Activated CD4-positive, alpha-beta T cell treated with anti-CD3 and anti-CD28 coated beads, Interleukin-2, amount 10 ng/mL, durations not matched to agents 7 days and 5 days (primary cell): ENCODE measurements at regions not wholly inside any gene's neighbourhood (a gene's known extent, or its start where the extent isn't known, plus 50 kb on each side); places are given as distances from the start of the nearest gene placed in this dataset.

ENCODE experiments used
- CTCF ChIA-PET: fragments of 350-600 bp; sonication (Branson Sonifier 250); formaldehyde crosslinking; loops from one replicate; lab custom pipeline; 2021; ENCODE audit warnings: antibody characterized with exemption; lab: Charles Lee
- POLR2A ChIA-PET: fragments of 350-600 bp; sonication (Branson Sonifier 250); formaldehyde crosslinking; loops from one replicate; lab custom pipeline; 2021; ENCODE audit warnings: antibody characterized with exemption; lab: Charles Lee
- DNase-seq: peaks from one replicate; pipeline ENCODE4 v3.0.0-alpha.2; 2020
- H3K27ac Mint-ChIP-seq: one replicate; pipeline ENCODE4 v1.8.0; 2021; ENCODE audit warnings: mild to moderate bottlenecking, moderate library complexity, mixed read lengths
- H3K27me3 Mint-ChIP-seq: one replicate; pipeline ENCODE4 v1.8.0; 2021; ENCODE audit warnings: mixed read lengths
- H3K36me3 Mint-ChIP-seq: one replicate; pipeline ENCODE4 v1.8.0; 2021; ENCODE audit warnings: low read depth, mixed read lengths
- H3K4me1 Mint-ChIP-seq: one replicate; pipeline ENCODE4 v1.8.0; 2021; ENCODE audit warnings: mixed read lengths
- H3K4me3 Mint-ChIP-seq: one replicate; pipeline ENCODE4 v1.8.0; 2021; ENCODE audit warnings: mild to moderate bottlenecking, moderate library complexity, mixed read lengths
- H3K9me3 Mint-ChIP-seq: one replicate; pipeline ENCODE4 v1.8.0; 2021; ENCODE audit warnings: mixed read lengths

- no peak overlapping the region for H3K4me3 Mint-ChIP-seq
- ChIA-PET CTCF (interaction anchor here (0.6 kb wide), 1 partner anchor 57 kb away, joined by 3 read pairs; no protein-coding TSS in a partner anchor), POLR2A (no interaction called here)
- H3K4me1 Mint-ChIP-seq, result no peaks in the 10 kb centered on the region
- H3K27me3 Mint-ChIP-seq, result peaks cover 2% of the 10 kb centered on the region
- H3K9me3 Mint-ChIP-seq, result peaks cover 7% of the 10 kb centered on the region
- no peak overlapping the region for H3K27ac Mint-ChIP-seq
- DNase-seq, result no peak
- H3K36me3 Mint-ChIP-seq, result no peaks in the 10 kb centered on the region
Measured at GRCh38 chr1:115577513-115577912, 64.3 kb upstream of the VANGL1 start.

GRCh38 chr1:115575661-115576060, 66.1 kb upstream of the VANGL1 start:
- H3K27ac Mint-ChIP-seq, result no peak overlapping the region
- no peaks in the 10 kb centered on the region for H3K4me1 Mint-ChIP-seq
- H3K4me3 Mint-ChIP-seq, result no peak overlapping the region
- DNase-seq, result no peak
- H3K27me3 Mint-ChIP-seq, result peaks cover 2% of the 10 kb centered on the region
- H3K9me3 Mint-ChIP-seq, result peaks cover 8% of the 10 kb centered on the region
- POLR2A ChIA-PET, result no interaction called here
- H3K36me3 Mint-ChIP-seq, result no peaks in the 10 kb centered on the region
- CTCF ChIA-PET, result no interaction called here

- Mint-ChIP-seq H3K9me3 (peaks cover 14% of the 10 kb centered on the region), H3K4me1 (no peaks in the 10 kb centered on the region), H3K27me3 (peaks cover 4% of the 10 kb centered on the region), H3K27ac (no peak overlapping the region), H3K36me3 (no peaks in the 10 kb centered on the region), H3K4me3 (no peak overlapping the region)
- no peak for DNase-seq
- CTCF ChIA-PET, result interaction anchor here (0.7 kb wide), 1 partner anchor 312 kb away, joined by 4 read pairs; no protein-coding TSS in a partner anchor
- POLR2A ChIA-PET, result no interaction called here
Measured at GRCh38 chr1:115572710-115573109, 69.1 kb upstream of the VANGL1 start.

- POLR2A ChIA-PET, result no interaction called here
- H3K36me3 Mint-ChIP-seq, result no peaks in the 10 kb centered on the region
- no peak for DNase-seq
- no peak overlapping the region for H3K4me3 Mint-ChIP-seq
- H3K9me3 Mint-ChIP-seq, result peaks cover 12% of the 10 kb centered on the region
- H3K4me1 Mint-ChIP-seq, result no peaks in the 10 kb centered on the region
- peaks cover 27% of the 10 kb centered on the region for H3K27me3 Mint-ChIP-seq
- no peak overlapping the region for H3K27ac Mint-ChIP-seq
- CTCF ChIA-PET, result no interaction called here
Measured at GRCh38 chr1:115567431-115567830, 74.3 kb upstream of the VANGL1 start.

GRCh38 chr1:115565791-115566190, 76.0 kb upstream of the VANGL1 start:
- no peaks in the 10 kb centered on the region for H3K4me1 Mint-ChIP-seq
- H3K9me3 Mint-ChIP-seq, result peaks cover 12% of the 10 kb centered on the region
- no peak overlapping the region for H3K4me3 Mint-ChIP-seq
- ChIA-PET CTCF (no interaction called here), POLR2A (no interaction called here)
- no peak for DNase-seq
- no peaks in the 10 kb centered on the region for H3K36me3 Mint-ChIP-seq
- H3K27me3 Mint-ChIP-seq, result peaks cover 33% of the 10 kb centered on the region
- no peak overlapping the region for H3K27ac Mint-ChIP-seq

- Mint-ChIP-seq H3K4me3 (no peak overlapping the region), H3K27ac (no peak overlapping the region), H3K9me3 (peaks cover 12% of the 10 kb centered on the region), H3K27me3 (peaks cover 33% of the 10 kb centered on the region), H3K4me1 (no peaks in the 10 kb centered on the region), H3K36me3 (no peaks in the 10 kb centered on the region)
- POLR2A ChIA-PET, result no interaction called here
- CTCF ChIA-PET, result no interaction called here
- no peak for DNase-seq
Measured at GRCh38 chr1:115565353-115565752, 76.4 kb upstream of the VANGL1 start.

- Mint-ChIP-seq H3K9me3 (peaks cover 12% of the 10 kb centered on the region), H3K36me3 (no peaks in the 10 kb centered on the region), H3K27ac (no peak overlapping the region), H3K4me3 (no peak overlapping the region), H3K4me1 (no peaks in the 10 kb centered on the region), H3K27me3 (peaks cover 33% of the 10 kb centered on the region)
- DNase-seq, result no peak
- ChIA-PET POLR2A (no interaction called here), CTCF (no interaction called here)
Measured at GRCh38 chr1:115564201-115564600, 77.6 kb upstream of the VANGL1 start.

GRCh38 chr1:115560027-115560426, 81.7 kb upstream of the VANGL1 start:
- no peak for DNase-seq
- Mint-ChIP-seq H3K4me1 (no peaks in the 10 kb centered on the region), H3K4me3 (no peak overlapping the region), H3K27ac (no peak overlapping the region), H3K36me3 (no peaks in the 10 kb centered on the region), H3K9me3 (no peaks in the 10 kb centered on the region), H3K27me3 (peaks cover 25% of the 10 kb centered on the region)
- ChIA-PET POLR2A (no interaction called here), CTCF (no interaction called here)

- peaks cover 12% of the 10 kb centered on the region for H3K27me3 Mint-ChIP-seq
Measured at GRCh38 chr1:115558275-115558674, 83.5 kb upstream of the VANGL1 start.

GRCh38 chr1:115557715-115558114, 84.1 kb upstream of the VANGL1 start:
- Mint-ChIP-seq H3K4me1 (no peaks in the 10 kb centered on the region), H3K9me3 (no peaks in the 10 kb centered on the region), H3K36me3 (no peaks in the 10 kb centered on the region), H3K27ac (no peak overlapping the region), H3K4me3 (no peak overlapping the region), H3K27me3 (peaks cover 7% of the 10 kb centered on the region)
- no peak for DNase-seq
- ChIA-PET CTCF (no interaction called here), POLR2A (no interaction called here)

More at GRCh38 chr1:115558275-115558674, 83.5 kb upstream of the VANGL1 start:
- no peak for DNase-seq
- no peaks in the 10 kb centered on the region for H3K4me1 Mint-ChIP-seq
- H3K27ac Mint-ChIP-seq, result no peak overlapping the region
- ChIA-PET CTCF (no interaction called here), POLR2A (no interaction called here)
- no peak overlapping the region for H3K4me3 Mint-ChIP-seq
- no peaks in the 10 kb centered on the region for H3K36me3 Mint-ChIP-seq
- H3K9me3 Mint-ChIP-seq, result no peaks in the 10 kb centered on the region

- DNase-seq, result no peak
- Mint-ChIP-seq H3K36me3 (no peaks in the 10 kb centered on the region), H3K4me3 (no peak overlapping the region), H3K27ac (no peak overlapping the region), H3K9me3 (no peaks in the 10 kb centered on the region), H3K27me3 (peaks cover 6% of the 10 kb centered on the region), H3K4me1 (no peaks in the 10 kb centered on the region)
- CTCF ChIA-PET, result no interaction called here
- POLR2A ChIA-PET, result no interaction called here
Measured at GRCh38 chr1:115556236-115556635, 85.5 kb upstream of the VANGL1 start.

- H3K4me3 Mint-ChIP-seq, result no peak overlapping the region
- ChIA-PET CTCF (no interaction called here), POLR2A (no interaction called here)
- peaks cover 5% of the 10 kb centered on the region for H3K27me3 Mint-ChIP-seq
- H3K9me3 Mint-ChIP-seq, result no peaks in the 10 kb centered on the region
- DNase-seq, result no peak
- H3K4me1 Mint-ChIP-seq, result no peaks in the 10 kb centered on the region
- H3K27ac Mint-ChIP-seq, result no peak overlapping the region
- no peaks in the 10 kb centered on the region for H3K36me3 Mint-ChIP-seq
Measured at GRCh38 chr1:115555446-115555845, 86.3 kb upstream of the VANGL1 start.

- H3K9me3 Mint-ChIP-seq, result no peaks in the 10 kb centered on the region
- CTCF ChIA-PET, result no interaction called here
- no peaks in the 10 kb centered on the region for H3K4me1 Mint-ChIP-seq
- no peaks in the 10 kb centered on the region for H3K36me3 Mint-ChIP-seq
- POLR2A ChIA-PET, result no interaction called here
- peaks cover 9% of the 10 kb centered on the region for H3K27me3 Mint-ChIP-seq
- no peak for DNase-seq
- H3K4me3 Mint-ChIP-seq, result no peak overlapping the region
- H3K27ac Mint-ChIP-seq, result no peak overlapping the region
Measured at GRCh38 chr1:115547696-115548095, 94.1 kb upstream of the VANGL1 start.

- H3K27me3 Mint-ChIP-seq, result peaks cover 5% of the 10 kb centered on the region
- POLR2A ChIA-PET, result no interaction called here
- CTCF ChIA-PET, result no interaction called here
- H3K4me1 Mint-ChIP-seq, result no peaks in the 10 kb centered on the region
- no peaks in the 10 kb centered on the region for H3K9me3 Mint-ChIP-seq
- H3K4me3 Mint-ChIP-seq, result no peak overlapping the region
- no peak for DNase-seq
- H3K27ac Mint-ChIP-seq, result no peak overlapping the region
- no peaks in the 10 kb centered on the region for H3K36me3 Mint-ChIP-seq
Measured at GRCh38 chr1:115546846-115547245, 94.9 kb upstream of the VANGL1 start.
